ENCODE measurements at regions not wholly inside any gene's neighbourhood (a gene's known extent, or its start where the extent isn't known, plus 50 kb on each side); places are given as distances from the start of the nearest gene placed in this dataset.

DNA sequence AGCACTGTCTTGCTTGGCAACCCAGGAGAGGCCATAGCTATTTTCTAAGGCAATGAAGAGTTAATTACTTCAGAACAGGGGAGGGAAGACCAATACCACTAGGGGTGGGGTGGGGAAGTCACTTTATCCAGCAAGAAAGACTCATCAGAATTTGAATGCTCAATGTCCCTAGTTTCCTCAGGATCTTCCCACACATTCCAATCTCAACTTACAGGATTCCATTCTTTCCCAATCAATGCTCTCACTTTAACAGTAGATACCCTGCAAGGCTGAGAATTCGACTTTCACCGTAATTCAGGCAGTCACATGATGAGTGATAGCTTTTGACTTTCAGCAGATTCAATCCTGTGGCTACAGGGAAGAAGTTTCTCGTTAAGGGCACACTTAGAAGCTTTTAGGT is 526.6 kb upstream of the SEL1L start:
- no peak for DNase-seq

DNA sequence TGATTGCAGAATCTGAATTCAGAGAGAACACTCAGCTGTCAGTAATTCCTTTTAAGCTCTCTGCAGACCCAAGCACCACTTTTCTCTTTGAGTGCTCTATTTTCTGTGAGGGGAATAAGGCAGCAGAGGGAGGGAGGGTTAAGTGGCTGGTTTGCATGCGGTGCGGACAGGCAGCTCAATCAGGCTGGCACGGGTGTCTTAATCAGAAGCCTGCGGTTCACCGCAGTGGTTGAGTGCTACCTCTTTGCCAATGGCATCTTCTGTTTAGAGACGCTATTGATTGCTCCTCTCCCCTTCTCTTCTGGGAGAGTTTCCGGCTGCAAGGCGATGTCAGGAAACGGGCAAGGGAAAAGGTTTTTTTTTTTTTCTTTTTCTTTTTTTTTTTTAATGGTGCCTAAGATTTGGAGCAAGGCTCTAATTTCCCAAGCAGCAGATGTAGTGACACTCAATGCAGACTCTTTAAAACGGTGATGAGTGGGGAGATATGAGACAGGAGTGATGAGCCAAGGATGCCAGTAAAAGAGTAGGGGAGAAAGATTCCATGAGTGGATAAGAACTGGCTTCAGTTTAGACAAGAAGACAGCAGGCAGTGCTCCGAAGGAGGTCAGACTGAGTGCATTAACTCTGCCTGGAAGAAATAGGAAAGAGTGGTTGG is 533.7 kb upstream of the SEL1L start:
- DNase-seq: no peak

DNA sequence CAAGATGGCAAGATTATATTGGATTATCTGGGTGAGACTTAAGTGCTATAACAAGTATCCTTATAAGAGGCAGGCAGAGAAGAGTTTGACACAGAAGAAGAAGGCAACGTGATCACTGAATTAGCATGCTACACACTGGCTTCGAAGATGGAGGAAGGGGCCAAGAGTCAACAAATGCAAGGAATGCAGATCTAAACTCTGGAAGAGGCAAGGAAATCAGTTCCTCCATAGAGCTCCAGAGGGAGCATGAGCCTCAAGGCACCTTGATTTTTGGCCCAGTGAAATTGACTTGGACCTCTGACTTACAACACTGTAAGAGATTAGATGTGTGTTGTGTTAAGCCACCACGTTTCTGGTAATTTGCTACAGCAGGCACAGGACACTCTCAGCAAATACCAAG is 536.4 kb upstream of the SEL1L start:
- no peak for DNase-seq

DNA sequence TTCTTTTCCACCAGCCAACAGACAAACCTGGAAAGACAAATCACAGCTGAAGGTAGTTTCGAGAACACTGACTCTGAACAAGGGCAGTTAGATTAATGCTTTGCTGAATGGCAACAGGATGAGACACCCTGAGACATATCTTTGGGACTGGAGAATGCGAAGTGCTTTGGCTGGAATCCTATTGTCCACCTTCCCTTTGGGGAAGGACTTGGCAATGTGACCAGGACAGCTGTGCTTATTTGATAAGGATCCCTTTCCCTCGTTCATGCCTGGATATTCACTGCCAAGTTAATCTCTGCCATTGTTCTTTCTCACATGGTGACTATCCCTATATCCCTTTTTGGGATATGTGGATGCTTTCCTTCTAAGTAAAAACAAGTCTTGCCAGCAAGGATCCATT is 537.1 kb upstream of the SEL1L start:
- no peak for DNase-seq

DNA sequence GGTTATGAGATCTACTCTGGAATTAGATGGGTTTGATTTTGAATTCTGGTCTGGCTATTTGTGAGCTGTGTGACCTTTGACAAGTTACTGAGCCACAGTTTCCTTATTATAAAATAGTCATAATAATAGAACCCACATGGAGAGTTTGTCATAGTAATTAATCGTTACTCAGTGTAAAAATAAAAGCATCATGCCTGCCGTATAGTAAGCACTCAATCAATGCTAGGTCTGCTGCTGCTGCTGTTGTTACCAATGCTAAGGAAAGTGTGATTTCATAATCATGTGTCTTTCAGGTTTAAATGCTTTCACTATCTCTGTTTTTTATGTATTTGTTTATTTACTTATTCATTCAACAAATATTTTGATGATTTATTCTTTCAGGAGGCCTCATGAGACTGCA is 539.9 kb upstream of the SEL1L start:
- no peak for DNase-seq

DNA sequence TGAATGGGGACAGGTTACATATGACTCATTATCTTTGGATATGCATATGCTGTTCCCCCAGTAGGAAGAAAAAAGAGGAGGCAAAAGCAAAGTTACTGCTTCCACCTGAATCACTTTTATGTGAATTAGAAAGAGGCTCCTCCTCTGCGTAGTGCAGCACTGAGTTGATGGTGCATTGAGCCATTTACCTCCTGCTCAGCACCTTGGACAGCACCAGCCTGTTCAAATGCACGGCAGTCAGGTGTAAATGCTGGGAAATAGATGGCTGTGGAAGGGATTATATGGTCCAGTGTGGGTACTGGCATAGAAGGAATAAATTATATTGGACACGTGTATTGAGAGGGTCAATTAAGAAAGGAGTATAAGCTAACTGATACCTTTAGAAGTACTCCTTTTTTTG is 541.9 kb upstream of the SEL1L start:
- DNase-seq: peak in 1 of 2 donors; percentile 2

DNA sequence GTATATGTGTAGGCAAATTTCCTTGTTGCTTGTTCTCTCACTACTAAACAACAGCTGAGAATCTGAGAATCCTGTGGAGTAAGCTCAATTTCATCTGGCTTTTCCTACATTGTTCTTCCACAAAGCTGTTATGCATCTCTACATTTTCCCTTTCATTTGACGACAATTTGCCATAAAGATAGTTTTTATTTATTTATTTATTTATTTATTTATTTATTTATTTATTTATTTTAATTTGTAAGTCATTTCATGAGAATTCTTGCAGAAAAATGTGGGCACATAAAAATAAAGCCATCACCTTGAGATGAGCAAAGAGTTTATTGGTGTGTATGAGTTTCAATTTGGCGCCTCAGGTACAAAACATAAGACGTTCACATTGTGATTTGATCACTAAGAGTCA is 545.9 kb upstream of the SEL1L start:
- no peak for DNase-seq

DNA sequence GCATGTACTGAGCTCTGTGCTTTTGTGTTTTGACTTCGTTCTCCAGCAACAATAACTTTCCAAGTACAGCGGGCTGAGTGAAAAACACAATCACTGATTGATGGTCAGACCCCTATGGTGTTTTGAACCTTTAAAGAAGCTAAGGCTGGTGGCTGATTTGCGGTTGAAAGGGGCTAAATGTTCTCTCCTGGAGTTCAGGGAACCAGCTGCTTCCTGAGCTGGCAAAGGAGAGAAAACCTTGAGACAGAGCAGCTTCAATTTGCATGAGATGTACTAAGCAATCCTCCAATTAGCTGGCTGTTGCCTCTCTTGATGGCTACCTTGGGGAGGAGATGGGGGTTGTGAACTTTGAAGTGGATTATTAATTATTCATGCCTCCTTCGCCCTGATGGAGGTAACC is 546.7 kb upstream of the SEL1L start:
- DNase-seq: no peak

DNA sequence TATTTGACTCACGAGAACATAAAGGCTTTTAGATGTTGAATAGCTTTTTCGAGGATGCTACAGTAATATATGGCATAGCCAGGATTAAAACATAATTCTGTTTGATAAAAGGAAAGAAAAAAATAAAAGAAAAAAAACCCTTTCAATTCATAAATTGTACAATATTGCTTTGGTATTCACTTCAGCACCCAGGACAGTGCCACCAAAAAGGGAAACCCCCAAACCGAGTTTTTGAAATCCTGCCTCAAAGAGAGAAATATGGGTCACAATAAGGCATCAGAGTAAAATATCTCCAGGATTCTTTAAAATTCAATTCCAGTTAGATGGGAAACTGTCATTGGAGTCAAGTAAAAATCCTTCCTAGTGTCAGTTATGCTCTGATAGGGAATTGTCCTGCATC is 551.2 kb upstream of the SEL1L start:
- DNase-seq: no peak

DNA sequence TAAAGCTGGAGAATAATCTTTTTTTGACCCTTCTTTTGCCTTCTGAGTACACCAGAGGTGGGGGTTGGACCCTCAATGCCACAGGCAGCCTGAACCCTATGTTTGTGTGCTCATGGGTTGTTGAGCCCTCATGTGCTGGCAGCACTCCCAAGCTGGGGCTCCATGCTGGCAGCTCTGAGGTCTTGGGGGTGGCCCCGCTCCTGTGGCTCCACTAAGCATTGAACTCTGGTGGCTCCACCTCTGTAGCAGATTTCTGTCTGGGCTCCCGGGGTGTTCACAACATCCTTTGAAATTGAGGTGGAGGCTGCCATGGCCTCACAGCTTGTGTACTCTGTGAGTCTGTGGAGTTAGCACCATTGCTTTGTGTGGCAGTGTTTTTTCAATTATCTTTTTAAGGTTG is 557.4 kb upstream of the SEL1L start:
- DNase-seq: no peak

DNA sequence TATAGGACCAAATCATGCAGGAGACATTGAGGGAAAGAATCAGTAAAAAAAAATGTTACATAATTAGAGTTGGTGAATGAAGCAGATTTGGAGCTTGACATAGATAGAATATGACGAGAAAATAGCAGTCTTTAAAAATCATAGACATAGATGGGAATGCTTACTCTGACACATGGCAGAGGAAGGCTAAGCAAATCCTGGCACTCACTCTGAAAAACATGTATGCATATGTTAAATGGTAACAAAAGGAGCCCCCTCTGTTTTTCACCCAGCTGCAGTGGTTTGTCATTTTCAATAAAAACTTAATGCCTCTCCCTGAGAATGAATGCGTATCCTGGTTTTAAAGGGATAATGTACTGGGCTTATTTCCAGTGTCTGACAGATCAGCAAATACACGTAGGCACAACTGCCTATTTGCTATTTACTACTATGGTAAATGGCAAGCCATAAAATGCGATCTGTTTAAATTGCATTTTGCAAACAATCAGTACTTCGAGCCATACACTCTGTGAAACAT is 561.2 kb upstream of the SEL1L start:
- no peak for DNase-seq

DNA sequence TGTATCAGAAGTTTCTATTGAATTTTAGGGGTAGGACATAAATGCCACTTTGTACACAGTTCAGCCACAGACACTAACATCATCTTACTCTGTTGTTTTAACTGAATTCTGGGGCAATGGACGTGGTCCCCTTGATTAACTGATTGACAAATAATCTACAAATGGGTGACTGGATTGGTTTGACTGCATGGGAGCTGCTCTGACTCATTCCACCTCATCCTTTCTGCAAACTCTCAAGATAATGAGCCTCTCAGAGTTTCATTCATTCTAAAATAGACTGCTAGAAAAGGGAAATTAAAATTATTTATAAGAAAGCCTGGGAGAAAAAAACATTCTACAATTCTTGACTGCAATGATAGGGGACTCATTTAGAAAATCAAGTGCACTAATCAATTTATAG is 570.4 kb upstream of the SEL1L start:
- DNase-seq: no peak

DNA sequence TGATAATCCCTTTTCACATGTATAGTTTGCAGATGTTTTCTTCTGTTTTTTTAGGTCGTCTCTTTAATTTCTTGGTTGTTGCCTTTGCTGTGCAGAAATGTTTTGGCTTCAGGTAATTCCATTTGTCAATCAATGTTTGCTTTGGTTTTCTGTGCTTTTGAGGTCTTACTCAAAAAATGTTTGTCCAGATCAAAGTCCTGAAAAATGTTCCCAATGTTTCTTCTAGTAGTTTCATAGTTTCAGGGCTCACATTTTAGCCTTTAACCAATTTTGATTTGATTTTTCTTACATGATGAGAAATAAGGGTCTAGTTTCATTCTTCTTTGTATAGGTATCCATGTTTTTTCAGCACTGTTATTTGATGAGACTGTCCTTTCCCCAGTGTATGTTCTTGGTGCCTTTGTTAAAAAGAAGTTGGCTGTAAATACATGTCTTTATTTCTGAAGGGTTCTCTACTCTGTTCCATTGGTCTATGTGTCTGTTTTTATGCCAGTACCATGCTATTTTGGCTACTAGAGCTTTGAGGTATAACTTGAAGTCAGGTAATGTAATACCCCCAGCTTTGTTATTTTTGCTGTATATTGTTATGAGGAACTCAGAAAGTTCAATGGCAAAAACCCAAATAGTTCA is 578.7 kb upstream of the SEL1L start:
- DNase-seq: no peak

DNA sequence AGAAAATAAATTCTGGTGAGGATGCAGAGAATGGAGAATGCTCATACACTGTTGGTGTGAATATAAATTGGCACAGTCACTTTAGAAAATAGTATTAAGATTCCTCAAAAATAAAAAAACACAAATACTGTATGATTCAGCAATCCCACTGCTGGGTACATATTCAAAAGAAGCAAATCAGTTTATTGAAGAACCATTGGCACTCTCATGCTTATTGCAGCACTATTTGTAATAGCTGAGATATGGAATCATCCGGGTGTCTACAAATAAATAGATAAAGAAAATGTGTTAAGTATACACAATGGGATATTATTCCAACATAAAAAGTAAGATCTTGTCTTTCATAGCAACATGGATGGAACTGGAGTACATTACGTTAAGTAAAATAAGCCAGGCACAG is 579.4 kb upstream of the SEL1L start:
- no peak for DNase-seq

DNA sequence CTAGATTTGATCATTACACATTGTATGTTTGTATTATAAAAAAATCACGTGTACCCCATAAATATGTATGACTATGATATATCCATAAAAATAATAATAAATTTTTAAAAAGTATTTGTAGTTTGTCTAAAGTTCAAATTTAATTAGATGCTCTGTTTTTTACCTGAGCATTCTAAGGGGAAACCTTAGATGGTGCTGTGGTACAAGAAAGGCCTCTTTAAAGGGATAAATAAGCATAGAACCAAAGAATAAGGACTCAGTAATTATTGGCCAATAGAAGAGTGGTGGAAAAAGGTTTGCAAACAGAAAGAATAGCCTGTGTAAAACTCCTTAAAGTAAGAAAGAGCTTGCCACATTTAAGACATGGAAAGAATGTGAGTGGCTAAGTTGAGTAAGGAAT is 580.1 kb upstream of the SEL1L start:
- DNase-seq: no peak

DNA sequence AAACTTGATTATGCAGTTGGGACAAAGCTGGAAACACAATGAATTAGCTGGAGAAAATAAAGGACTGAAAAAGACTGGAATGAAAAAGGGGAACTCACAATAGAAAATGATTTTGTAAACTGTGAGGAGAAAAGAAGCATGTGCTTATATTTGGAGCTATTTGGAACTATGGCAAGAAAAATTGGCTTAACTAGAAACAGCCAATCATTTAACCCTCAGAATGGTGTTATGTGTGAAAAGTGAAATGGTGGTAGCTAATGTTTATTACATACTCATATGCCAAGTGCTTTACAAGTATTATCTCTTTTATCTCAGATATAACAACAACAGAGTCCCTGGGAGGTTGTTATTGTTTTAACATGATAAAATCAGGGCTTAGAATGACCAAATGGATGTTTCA is 583.1 kb upstream of the SEL1L start:
- DNase-seq: no peak

DNA sequence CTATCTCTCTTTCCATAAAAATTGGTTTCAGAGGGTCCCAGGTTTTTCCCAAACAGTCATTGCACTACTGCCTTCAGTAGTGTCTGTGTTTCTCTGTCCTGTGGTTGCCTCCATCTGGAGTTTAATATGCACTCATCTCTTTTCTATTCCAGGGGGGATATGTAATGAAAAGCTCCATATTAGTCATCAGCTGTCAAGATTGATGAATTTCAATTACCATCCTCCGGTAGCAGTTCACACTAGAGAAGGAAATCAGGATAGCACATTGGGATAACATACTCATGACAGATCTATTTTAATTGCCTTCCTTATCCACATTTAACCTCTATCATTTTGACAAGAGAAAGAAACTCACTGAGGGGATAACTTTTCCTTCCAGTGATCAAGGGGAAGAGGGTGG is 589.0 kb upstream of the SEL1L start:
- no peak for DNase-seq

DNA sequence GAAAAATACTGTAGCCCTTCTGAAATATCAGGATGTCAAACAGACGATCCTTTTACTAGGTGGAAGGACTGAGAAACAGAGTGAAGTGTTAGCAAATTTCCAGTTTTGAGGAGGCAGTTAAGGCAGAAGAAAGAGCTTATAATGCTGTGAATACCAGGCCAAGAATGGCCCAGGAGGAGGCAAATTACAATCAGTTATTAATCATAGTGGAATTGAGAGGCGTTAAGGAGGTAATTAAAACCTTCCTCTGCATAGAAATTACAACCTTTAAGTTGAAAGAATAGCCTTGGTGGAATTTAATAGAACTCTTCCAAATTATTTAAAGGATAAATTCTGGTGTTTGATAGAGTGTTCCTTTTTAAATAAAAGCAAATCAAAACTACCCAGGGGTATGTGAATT is 590.9 kb upstream of the SEL1L start:
- DNase-seq: no peak

DNA sequence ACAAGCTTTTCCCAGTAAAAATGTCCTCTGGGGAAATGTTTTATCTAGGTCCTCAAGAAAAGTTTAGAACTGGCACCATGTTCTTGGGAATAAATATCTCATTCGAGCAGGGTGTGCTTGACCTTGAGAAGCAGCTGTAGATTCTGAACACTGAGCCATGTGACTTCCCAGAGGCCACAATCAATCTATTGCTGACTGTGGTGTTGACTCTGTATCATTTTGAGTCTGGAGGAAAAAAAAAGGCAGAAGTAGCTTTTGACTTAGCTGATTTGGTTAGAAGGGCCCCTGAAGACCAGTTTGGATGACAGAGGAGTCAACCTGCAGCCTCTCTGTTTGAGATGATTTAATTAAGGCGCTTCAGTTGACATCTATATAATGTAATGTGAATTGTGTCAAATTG is 592.4 kb upstream of the SEL1L start:
- no peak for DNase-seq

DNA sequence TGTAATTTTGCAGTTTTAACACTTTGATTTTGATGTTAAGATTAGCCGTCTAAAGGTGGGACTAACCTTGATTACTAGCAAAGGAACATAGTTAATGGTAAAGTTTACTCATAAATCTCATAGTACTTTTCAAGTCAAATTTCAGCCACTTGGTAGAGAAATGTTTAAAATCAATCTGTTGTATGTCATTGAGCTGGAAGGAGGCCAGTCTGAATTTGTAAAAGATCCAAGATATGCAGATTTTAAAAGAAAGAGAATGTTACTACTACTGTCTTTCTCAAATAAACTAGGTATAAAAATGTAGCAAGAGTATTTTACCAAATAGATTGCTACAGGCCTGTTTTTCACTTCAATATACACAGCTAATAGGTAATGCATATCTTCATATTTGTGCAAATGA is 600.8 kb upstream of the SEL1L start:
- no peak for DNase-seq

DNA sequence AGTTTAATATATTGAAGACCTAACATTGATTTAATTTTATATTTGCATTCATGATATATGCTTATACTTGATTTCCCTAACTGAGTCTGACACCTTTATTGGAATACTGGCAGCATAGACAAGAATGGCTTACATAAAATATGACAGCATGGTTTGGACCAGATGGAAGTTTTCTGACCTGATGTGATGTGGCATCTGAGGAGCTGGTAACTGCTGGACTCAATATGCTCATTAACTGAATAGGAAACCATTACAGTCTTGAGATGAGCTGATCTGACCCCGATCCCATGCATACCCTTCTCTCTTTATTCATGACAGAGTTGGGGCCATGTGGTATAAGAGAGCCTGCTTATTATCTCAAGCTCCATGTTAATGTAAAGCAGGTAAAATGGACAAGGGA is 604.8 kb upstream of the SEL1L start:
- no peak for DNase-seq

DNA sequence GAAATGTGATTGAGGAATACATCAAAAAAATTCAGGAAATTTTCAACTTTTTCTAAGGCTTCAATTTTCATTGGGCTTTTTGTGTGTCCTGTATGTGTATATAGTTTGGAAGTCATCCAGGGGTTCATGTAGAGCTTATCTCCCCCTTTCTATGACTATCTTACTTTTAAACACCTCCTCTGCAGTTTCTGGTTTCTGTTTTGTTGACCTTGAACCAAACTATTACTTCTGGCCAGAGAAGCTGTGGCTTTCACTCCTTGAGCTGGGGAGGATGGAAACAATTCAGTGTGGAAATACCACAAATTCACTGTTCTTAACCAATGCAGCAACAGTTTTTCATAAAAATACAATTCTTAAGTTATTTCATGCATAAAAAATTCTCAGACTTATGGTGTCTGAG is 613.2 kb upstream of the SEL1L start:
- DNase-seq: no peak

DNA sequence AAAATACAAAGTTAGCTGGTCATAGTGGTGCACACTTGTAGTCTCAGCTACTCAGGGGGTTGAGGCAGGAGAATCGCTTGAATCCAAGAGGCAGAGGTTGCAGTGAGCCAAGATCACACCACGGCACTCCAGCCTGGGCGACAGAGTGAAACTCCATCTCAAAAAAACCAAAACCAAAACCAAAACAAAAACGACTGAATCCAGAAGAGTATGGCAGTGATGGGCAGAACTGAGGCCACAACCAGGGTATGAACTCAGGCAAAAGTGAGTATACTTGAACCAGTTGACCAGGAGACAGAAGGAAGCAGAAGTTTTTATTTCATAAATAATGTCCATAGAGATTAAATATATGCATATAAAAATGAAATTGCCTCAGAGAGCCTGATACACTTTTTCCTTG is 620.0 kb upstream of the SEL1L start:
- no peak for DNase-seq

DNA sequence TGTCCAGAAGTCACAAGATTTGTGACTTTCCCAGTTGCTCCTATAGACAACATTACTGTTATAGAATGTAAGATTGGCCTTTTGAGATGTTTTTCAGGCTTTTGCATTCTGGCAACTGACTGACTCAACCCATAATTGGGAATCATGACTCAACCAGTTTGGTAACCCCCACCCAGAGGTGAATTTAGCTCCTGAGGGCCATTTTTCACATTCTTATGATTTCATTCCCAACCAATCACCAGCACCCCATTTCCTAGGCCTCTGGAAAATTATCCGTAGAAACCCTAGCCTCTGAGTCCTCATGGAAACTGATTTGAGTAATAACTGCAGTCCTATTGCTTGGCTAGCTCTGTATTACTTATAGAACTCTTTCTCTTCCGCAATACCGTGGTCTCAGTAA is 626.0 kb upstream of the SEL1L start:
- no peak for DNase-seq

DNA sequence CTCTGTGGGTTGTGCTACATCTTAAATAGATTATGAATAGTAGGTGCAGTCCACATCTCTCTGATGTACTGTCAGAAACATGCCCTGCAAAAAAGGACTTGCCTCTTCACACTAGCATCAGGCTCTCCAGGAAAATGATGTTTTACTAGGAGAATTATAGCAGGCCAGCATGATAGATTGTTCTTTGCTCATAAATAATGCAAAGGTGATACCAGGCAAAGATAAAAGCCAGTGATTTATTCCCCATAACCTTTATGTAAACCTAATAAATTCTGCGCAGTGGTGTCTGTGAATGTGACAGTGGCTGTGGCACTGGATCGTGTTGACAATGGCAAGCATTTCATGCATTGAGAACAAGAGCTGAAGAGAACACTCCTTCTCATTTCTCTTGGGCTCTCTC is 646.5 kb upstream of the SEL1L start:
- no peak for DNase-seq

Data from inflammatory macrophage (primary cell).